D721Med (cell line): ENCODE measurements at regions not wholly inside any gene's neighbourhood (a gene's known extent, or its start where the extent isn't known, plus 50 kb on each side); places are given as distances from the start of the nearest gene placed in this dataset.

Experiments used
- DNase-seq: peaks from one replicate; pipeline ENCODE4 v3.0.0; 2011; ENCODE audit warnings: low spot score; ENCODE audit not compliant: insufficient read length
- FAIRE-seq: peaks from 2 replicates; lab custom pipeline; 2011; peaks lifted over from hg19 to GRCh38; lab: Jason Lieb, UNC
- TF ChIP-seq, protein P1 (sequence below): IDR thresholded peaks from 2 replicates; pipeline ENCODE4 v1.5.1; 2012; ENCODE audit warnings: mild to moderate bottlenecking, control low read depth; ENCODE audit not compliant: insufficient read depth; ENCODE audit errors: missing control alignments

DNA sequence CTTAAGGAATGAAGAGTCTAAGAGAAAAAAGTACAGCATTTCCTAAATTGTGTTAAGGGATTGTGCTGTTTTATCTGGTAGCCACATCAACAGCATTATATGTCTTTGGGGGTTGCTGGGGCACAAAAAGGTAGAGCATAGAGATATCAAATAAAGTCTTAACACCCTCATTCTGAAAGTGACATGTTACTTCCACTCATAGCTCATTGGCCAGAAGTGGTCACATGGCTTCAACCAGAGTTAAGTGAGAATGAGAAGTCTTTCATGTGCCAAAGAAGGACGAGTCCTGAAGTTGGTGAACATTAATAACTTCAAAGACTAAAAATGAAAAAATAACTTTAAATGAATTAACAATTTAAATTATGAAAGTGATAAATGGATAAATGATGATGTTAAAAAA lies 175.7 kb upstream of the ZEB2 start:
- FAIRE-seq (no peak), DNase-seq (no peak)
- TF ChIP-seq, protein P1, sequence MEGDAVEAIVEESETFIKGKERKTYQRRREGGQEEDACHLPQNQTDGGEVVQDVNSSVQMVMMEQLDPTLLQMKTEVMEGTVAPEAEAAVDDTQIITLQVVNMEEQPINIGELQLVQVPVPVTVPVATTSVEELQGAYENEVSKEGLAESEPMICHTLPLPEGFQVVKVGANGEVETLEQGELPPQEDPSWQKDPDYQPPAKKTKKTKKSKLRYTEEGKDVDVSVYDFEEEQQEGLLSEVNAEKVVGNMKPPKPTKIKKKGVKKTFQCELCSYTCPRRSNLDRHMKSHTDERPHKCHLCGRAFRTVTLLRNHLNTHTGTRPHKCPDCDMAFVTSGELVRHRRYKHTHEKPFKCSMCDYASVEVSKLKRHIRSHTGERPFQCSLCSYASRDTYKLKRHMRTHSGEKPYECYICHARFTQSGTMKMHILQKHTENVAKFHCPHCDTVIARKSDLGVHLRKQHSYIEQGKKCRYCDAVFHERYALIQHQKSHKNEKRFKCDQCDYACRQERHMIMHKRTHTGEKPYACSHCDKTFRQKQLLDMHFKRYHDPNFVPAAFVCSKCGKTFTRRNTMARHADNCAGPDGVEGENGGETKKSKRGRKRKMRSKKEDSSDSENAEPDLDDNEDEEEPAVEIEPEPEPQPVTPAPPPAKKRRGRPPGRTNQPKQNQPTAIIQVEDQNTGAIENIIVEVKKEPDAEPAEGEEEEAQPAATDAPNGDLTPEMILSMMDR, result no peak

DNA sequence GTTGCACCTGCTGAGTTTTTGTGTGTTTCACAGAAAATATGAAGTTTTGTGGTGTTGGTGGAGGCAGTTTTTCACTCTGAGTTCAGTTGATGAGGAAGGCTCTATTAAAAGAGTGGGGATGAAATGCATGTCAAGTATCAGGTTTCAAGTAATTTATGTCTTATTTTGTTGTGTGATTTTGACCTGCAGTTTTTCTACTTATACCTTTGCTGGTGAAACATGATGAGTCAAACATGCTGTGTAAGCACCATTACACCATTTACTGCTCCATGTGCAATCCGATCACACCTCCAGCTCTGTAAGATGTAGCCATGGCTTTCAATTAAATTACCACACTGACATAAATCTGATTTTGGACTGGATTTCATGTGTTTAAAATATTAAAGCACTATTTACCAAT lies 174.5 kb upstream of the ZEB2 start:
- TF ChIP-seq, protein P1, result no peak
- DNase-seq, result no peak
- no peak for FAIRE-seq

DNA sequence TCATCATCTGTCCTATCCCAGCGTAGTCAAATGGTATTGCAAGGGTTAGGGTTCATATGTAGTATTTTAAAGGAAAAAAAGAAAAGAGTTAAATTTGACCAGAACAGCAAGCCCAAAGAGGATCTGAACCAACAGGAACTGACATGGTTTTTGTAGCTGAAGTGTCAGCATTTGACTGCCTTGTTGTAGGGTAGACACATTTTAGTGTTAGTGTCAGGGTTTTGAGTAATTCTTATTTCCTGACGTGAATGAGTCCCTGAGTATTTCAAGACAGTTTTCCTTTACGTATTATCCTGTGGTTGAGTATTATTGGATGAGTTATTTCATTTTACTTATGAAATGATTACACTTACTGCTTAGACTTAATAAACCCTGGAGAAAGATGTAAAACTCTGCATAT lies 173.3 kb upstream of the ZEB2 start:
- TF ChIP-seq, protein P1, result no peak
- no peak for DNase-seq
- no peak for FAIRE-seq

DNA sequence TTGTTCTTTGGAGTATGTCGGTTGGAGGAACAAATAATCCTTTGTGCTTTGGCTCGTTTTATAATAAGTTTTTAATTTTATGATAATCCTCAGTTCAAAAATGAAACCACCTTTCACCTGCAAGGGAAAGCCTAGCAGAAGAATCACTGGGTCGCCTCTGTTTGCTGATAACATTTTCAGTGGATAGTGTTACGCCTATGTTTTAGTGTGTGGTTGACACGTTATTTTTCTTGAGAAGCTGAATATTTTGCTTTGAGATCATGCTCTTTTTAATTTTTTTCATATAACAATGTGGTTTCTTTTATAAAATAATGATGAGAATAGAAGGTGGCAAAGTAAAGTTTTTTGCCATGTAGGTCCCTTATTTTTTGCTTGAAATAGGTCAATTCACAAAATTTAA lies 172.7 kb upstream of the ZEB2 start:
- TF ChIP-seq, protein P1, result no peak
- FAIRE-seq (no peak), DNase-seq (no peak)

DNA sequence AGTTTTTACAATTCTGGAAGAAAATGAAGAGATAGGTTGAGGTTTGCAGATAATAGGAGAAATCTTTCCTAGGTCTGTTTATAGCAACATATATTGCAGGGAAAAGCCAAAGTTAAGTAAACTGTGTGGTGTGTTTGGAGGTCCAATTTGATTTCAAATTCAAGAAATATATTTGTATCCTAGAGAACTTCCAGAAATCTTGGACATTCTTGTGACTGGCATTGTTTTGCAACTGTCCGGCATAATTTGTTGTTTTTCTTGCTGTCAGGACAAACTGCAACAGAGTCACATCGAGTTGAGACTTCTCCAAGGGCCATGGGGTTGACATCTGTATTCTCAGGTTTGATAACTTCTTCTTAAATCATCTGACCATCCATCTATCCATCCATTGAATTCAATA lies 170.9 kb upstream of the ZEB2 start:
- TF ChIP-seq, protein P1, result no peak
- FAIRE-seq (no peak), DNase-seq (no peak)

DNA sequence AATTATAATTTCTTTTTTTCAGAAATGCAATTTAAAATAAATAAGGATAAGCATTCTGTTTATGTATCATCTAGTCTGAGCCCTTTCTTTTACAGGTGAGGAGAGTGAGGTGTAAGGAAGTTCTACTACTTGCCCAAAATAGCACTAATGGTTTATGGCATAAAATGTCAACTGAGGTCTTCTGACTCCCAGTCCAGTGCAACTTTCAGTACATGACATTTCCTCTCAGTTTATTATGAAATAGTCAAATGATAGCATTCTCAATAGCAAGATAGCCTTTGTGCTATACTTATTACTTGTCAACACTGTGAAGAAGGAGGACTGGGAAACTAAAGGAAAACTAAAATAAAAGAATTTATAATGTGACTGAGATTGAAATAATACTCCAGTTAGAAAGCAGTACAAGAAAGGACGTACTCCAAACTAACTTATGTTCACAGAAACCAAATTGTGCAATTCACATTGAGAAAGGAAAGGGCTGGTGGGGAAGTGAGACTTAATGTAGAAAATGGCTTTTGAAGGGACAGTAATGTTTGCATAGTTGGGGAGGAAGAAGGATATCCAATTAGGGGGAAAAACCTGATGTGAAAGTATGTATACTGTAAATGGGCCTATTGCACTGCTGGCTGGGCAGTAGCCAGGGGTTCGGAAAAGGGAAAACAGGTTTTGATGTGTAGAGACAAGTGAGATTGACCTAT lies 166.7 kb upstream of the ZEB2 start:
- TF ChIP-seq, protein P1, result no peak
- FAIRE-seq, result no peak
- no peak for DNase-seq

DNA sequence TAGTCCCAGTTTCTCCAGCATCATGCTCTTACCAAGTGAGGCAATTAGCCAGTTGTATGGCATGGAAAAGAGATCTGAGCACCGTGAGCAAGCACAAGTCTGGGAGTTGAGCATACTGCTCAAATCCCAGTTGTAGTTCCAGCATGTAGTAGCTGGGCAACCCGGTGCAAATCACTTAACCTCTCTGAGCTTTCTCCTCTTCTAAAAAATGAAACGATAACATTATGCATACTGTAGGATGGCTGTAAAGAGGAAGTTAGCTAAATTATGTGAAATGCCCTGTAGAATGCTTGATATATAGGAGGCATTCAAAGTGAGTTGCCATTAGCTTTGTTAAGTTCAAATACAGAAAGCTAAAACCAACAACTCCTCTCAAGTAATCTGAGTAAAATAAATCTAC lies 164.0 kb upstream of the ZEB2 start:
- FAIRE-seq, result no peak
- TF ChIP-seq, protein P1, result no peak
- DNase-seq, result no peak
